ENCODE measurements at regions not wholly inside any gene's neighbourhood (a gene's known extent, or its start where the extent isn't known, plus 50 kb on each side); places are given as distances from the start of the nearest gene placed in this dataset.
A peak's percentile ranks its signal among the peaks of the same experiment; 100 is the strongest.

- no peak for DNase-seq
Observed at GRCh38 chr18:72342933-72343332, 201.2 kb downstream of the CBLN2 start.

- no peak for DNase-seq
Observed at GRCh38 chr18:72339976-72340375, 204.2 kb downstream of the CBLN2 start.

GRCh38 chr18:72336786-72337185 is 207.4 kb downstream of the CBLN2 start:
- DNase-seq = no peak

- no peak for DNase-seq
Observed at GRCh38 chr18:72329533-72329932, 214.6 kb downstream of the CBLN2 start.

GRCh38 chr18:72325307-72325706 is 218.8 kb downstream of the CBLN2 start:
- no peak for DNase-seq

GRCh38 chr18:72324677-72325076 is 219.5 kb downstream of the CBLN2 start:
- no peak for DNase-seq

- DNase-seq = no peak
Observed at GRCh38 chr18:72316497-72316896, 227.6 kb downstream of the CBLN2 start.

GRCh38 chr18:72283148-72283925 is 260.8 kb downstream of the CBLN2 start:
- DNase-seq = no peak

- no peak for DNase-seq
Observed at GRCh38 chr18:72273025-72273424, 271.1 kb downstream of the CBLN2 start.

- DNase-seq = no peak
Observed at GRCh38 chr18:72261590-72261989, 282.6 kb downstream of the CBLN2 start.

- no peak for DNase-seq
Observed at GRCh38 chr18:72246076-72246475, 298.1 kb downstream of the CBLN2 start.

- DNase-seq = no peak
Observed at GRCh38 chr18:72235422-72235821, 308.7 kb downstream of the CBLN2 start.

GRCh38 chr18:72233106-72233505 is 311.0 kb downstream of the CBLN2 start:
- DNase-seq = no peak

GRCh38 chr18:72232644-72233043 is 311.5 kb downstream of the CBLN2 start:
- DNase-seq = no peak

GRCh38 chr18:72225958-72226357 is 318.2 kb downstream of the CBLN2 start:
- DNase-seq = no peak

- no peak for DNase-seq
Observed at GRCh38 chr18:72223733-72224132, 320.4 kb downstream of the CBLN2 start.

- no peak for DNase-seq
Observed at GRCh38 chr18:72208920-72209676, 335.0 kb downstream of the CBLN2 start.

- DNase-seq = no peak
Observed at GRCh38 chr18:72207280-72207679, 336.9 kb downstream of the CBLN2 start.

GRCh38 chr18:72206814-72207213 is 337.3 kb downstream of the CBLN2 start:
- no peak for DNase-seq

- no peak for DNase-seq
Observed at GRCh38 chr18:72201032-72201431, 343.1 kb downstream of the CBLN2 start.

GRCh38 chr18:72197591-72197990 is 346.6 kb downstream of the CBLN2 start:
- no peak for DNase-seq

GRCh38 chr18:72194072-72194471 is 350.1 kb downstream of the CBLN2 start:
- DNase-seq = no peak

GRCh38 chr18:72187956-72188355 is 356.2 kb downstream of the CBLN2 start:
- no peak for DNase-seq

GRCh38 chr18:72181241-72181764 is 362.8 kb downstream of the CBLN2 start:
- DNase-seq = peak; percentile 33

Data from NK-92 treated with Interleukin-12 subunit alpha and Interleukin-12 subunit beta, amount 100 ng/mL, for 24 hours (cell line).